Body of pancreas (tissue), 4 donors: ENCODE measurements at regions not wholly inside any gene's neighbourhood (a gene's known extent, or its start where the extent isn't known, plus 50 kb on each side); places are given as distances from the start of the nearest gene placed in this dataset.

Source experiments
- POLR2A ChIP-seq, 3 donors: fragments of 450-650 bp; IDR thresholded peaks; one replicate each; pipeline ENCODE4 v1.6.1; 2016; ENCODE audit warnings: antibody characterized with exemption in 3 of 3, mild to moderate bottlenecking in 2 of 3
- TF ChIP-seq, protein P1 (sequence below), 7 experiments: fragments of 450-650 bp in 4 of 7; fragments of 200-600 bp in 3 of 7; sonication (generic) in 3 of 7; IDR thresholded peaks; one replicate each; pipeline ENCODE4 v1.5.1; 2016 to 2019; ENCODE audit warnings: antibody characterized with exemption in 7 of 7

DNA sequence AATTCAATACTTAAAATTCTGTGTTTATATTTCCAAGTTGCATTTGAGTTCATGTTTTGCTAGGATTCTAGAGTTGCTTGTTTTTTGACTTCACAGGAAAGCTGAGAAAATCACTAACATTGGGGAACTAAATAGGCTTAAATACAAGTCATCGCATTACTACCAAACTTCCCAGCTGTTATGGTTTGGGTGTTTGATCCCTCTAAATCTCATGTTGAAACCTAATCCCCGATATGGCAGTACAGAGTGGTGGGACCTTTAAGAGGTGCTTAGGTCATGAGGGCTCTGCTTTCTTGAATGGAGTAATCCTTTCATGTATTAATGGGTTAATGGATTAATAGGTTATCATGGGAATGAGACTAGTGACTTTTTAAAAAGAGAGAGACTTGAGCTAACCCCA is 77.2 kb upstream of the ARPP21 start:
- TF ChIP-seq, protein P1, sequence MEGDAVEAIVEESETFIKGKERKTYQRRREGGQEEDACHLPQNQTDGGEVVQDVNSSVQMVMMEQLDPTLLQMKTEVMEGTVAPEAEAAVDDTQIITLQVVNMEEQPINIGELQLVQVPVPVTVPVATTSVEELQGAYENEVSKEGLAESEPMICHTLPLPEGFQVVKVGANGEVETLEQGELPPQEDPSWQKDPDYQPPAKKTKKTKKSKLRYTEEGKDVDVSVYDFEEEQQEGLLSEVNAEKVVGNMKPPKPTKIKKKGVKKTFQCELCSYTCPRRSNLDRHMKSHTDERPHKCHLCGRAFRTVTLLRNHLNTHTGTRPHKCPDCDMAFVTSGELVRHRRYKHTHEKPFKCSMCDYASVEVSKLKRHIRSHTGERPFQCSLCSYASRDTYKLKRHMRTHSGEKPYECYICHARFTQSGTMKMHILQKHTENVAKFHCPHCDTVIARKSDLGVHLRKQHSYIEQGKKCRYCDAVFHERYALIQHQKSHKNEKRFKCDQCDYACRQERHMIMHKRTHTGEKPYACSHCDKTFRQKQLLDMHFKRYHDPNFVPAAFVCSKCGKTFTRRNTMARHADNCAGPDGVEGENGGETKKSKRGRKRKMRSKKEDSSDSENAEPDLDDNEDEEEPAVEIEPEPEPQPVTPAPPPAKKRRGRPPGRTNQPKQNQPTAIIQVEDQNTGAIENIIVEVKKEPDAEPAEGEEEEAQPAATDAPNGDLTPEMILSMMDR (IDR thresholded peaks at IDR 0.05) = no peak
- no peak for TF ChIP-seq POLR2A (IDR thresholded peaks at IDR 0.05)
